Natural killer cell (primary cell): ENCODE measurements at regions not wholly inside any gene's neighbourhood (a gene's known extent, or its start where the extent isn't known, plus 50 kb on each side); places are given as distances from the start of the nearest gene placed in this dataset.

Source experiments
- ATAC-seq, 3 donors: fragments of 150-1000 bp in 2 of 3; fragments of 200-7000 bp in 1 of 3; cut with Tn5 transposase; 1 replicate in 1 of 3; 2 replicates in 2 of 3; pipeline ENCODE4 v1.10.0; 2021; ENCODE audit warnings: mild to moderate bottlenecking in 2 of 3, moderate library complexity in 2 of 3
- DNase-seq, 2 donors: peaks; one replicate each; pipeline versions ENCODE4 v3.0.0 to v3.0.0-alpha.2; 2013 to 2021; ENCODE audit warnings: mixed read lengths in 1 of 2
- H3K27ac ChIP-seq: one replicate; pipeline ENCODE4 v1.5.1; 2013; ENCODE audit warnings: mild to moderate bottlenecking, low read length
- H3K27me3 ChIP-seq: one replicate; pipeline ENCODE4 v1.6.1; 2013; ENCODE audit warnings: low read length; ENCODE audit not compliant: control insufficient read depth, insufficient read depth
- H3K36me3 ChIP-seq: one replicate; pipeline ENCODE4 v1.6.1; 2013; ENCODE audit warnings: low read length; ENCODE audit not compliant: control insufficient read depth, insufficient read depth
- H3K4me1 ChIP-seq: one replicate; pipeline ENCODE4 v1.6.1; 2013; ENCODE audit warnings: low read length; ENCODE audit not compliant: control insufficient read depth, insufficient read depth
- H3K4me3 ChIP-seq: one replicate; pipeline ENCODE4 v1.5.1; 2013; ENCODE audit warnings: low read length
- H3K9me3 ChIP-seq: one replicate; pipeline ENCODE4 v1.6.1; 2013; ENCODE audit warnings: low read length; ENCODE audit not compliant: control insufficient read depth, insufficient read depth
- H3K27ac Mint-ChIP-seq, 2 donors: one replicate each; pipeline ENCODE4 v1.8.0; 2022; ENCODE audit warnings: mild to moderate bottlenecking in 2 of 2, mixed read lengths in 2 of 2, moderate library complexity in 1 of 2
- H3K27me3 Mint-ChIP-seq, 2 donors: one replicate each; pipeline ENCODE4 v1.8.0; 2022; ENCODE audit warnings: low read depth in 2 of 2, mixed read lengths in 2 of 2
- H3K36me3 Mint-ChIP-seq: one replicate; pipeline ENCODE4 v1.8.0; 2022; ENCODE audit warnings: mixed read lengths
- H3K4me1 Mint-ChIP-seq, 2 donors: one replicate each; pipeline ENCODE4 v1.8.0; 2022; ENCODE audit warnings: mixed read lengths in 2 of 2
- H3K4me3 Mint-ChIP-seq: one replicate; pipeline ENCODE4 v1.8.0; 2022; ENCODE audit warnings: mild to moderate bottlenecking, moderate library complexity, mixed read lengths
- H3K9me3 Mint-ChIP-seq, 2 donors: one replicate each; pipeline ENCODE4 v1.8.0; 2022; ENCODE audit warnings: mixed read lengths in 2 of 2
- WGBS: methylation state at CpG from one replicate; pipeline ENCODE4 v1.1.7; 2013; ENCODE audit warnings: missing lambda C conversion rate; ENCODE audit not compliant: insufficient coverage; 5-methylcytosine and 5-hydroxymethylcytosine counted together
- intact Hi-C: fragments of 100-400 bp; cut with micrococcal nuclease; formaldehyde crosslinking; loops from one replicate; pipeline ENCODE4 v1.14.2; 2022
- TF ChIP-seq, protein P1 (sequence below): fragments of 200-600 bp; IDR thresholded peaks from one replicate; pipeline ENCODE4 v1.8.0; 2022; ENCODE audit warnings: antibody characterized with exemption

DNA sequence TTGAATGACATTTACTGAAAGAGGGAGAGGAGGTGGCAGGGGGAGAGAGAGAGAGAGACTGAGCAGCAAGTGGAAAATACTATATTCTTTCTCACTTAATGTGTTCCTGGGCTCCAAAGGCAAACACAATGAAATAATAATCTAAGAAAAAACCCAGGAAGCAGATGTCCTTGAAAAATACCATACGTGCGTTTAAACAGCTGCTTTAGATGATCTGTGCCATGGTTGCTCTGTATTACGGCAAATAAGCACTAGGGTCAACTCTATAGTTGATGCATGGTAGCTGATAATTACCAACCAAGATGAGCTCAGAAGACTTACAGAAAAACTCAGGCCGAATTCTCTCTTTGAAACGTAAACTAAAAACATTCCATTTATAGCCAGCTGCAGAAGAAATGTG is 410.3 kb upstream of the TBL1XR1 start:
- DNase-seq: no peak
- H3K4me1 Mint-ChIP-seq: peaks cover 13 to 23% of the 10 kb centered on the region in 2 donors
- Histone ChIP-seq H3K9me3 (no peaks in the 10 kb centered on the region), H3K36me3 (no peaks in the 10 kb centered on the region), H3K27me3 (no peaks in the 10 kb centered on the region), H3K27ac (no peak overlapping the region), H3K4me3 (no peak overlapping the region), H3K4me1 (peaks cover 5% of the 10 kb centered on the region)
- no peak overlapping the region for H3K27ac Mint-ChIP-seq
- H3K4me3 Mint-ChIP-seq: no peak overlapping the region
- TF ChIP-seq, protein P1, sequence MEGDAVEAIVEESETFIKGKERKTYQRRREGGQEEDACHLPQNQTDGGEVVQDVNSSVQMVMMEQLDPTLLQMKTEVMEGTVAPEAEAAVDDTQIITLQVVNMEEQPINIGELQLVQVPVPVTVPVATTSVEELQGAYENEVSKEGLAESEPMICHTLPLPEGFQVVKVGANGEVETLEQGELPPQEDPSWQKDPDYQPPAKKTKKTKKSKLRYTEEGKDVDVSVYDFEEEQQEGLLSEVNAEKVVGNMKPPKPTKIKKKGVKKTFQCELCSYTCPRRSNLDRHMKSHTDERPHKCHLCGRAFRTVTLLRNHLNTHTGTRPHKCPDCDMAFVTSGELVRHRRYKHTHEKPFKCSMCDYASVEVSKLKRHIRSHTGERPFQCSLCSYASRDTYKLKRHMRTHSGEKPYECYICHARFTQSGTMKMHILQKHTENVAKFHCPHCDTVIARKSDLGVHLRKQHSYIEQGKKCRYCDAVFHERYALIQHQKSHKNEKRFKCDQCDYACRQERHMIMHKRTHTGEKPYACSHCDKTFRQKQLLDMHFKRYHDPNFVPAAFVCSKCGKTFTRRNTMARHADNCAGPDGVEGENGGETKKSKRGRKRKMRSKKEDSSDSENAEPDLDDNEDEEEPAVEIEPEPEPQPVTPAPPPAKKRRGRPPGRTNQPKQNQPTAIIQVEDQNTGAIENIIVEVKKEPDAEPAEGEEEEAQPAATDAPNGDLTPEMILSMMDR: no peak
- H3K27me3 Mint-ChIP-seq: no peaks in the 10 kb centered on the region
- WGBS: 98% methylated on average over 5 of the region's 5 CpGs
- intact Hi-C loops: no loop called here
- no peaks in the 10 kb centered on the region for H3K9me3 Mint-ChIP-seq
- H3K36me3 Mint-ChIP-seq: no peaks in the 10 kb centered on the region
- ATAC-seq: no peak

DNA sequence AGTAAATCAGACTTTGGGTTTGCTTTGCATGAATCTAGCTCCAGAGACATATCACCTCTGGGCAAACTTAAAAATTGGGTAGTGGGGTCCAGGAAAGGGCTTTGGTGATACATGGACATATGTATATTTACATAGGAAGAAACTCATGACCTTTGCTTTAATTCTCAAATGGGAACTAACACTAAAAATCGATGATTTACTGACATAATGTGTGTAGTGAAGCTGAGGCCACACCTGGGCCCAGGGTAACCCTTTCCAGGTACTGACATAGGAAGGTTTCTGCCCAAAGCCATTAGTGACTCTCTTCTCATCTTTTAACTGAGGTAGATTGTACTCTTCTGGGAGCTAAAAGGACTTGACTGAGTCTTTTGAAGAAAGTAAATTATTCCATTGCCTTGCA is 411.2 kb upstream of the TBL1XR1 start:
- Histone ChIP-seq H3K4me1 (no peaks in the 10 kb centered on the region), H3K4me3 (no peak overlapping the region), H3K27ac (no peak overlapping the region), H3K27me3 (no peaks in the 10 kb centered on the region), H3K9me3 (no peaks in the 10 kb centered on the region), H3K36me3 (no peaks in the 10 kb centered on the region)
- intact Hi-C loops: no loop called here
- Mint-ChIP-seq H3K27me3 (no peaks in the 10 kb centered on the region), H3K27ac (no peak overlapping the region), H3K4me3 (no peak overlapping the region), H3K4me1 (peaks cover 4 to 14% of the 10 kb centered on the region in 2 donors), H3K9me3 (no peaks in the 10 kb centered on the region), H3K36me3 (no peaks in the 10 kb centered on the region)
- TF ChIP-seq, protein P1: no peak
- DNase-seq: no peak
- WGBS: 100% methylated on average over 1 of the region's 1 CpG
- ATAC-seq: no peak

DNA sequence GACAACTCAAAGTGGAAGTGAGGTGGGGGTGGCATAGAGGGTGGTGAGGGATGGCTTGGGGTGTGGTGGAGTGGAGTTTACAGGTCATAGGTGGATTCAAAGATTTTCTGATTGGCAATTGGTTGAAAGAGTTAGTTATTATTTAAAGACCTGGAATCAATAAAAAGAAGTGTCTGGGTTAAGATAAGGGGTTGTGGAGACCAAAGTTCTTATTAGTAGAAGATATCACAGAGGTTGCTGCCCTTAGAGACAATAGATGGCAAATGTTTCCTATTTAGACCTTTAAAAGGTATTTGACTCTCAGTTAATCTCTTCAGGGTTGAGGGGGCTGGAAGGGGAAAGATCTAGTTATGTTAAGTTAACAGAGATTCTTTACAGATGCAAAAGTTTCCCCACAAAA is 412.3 kb upstream of the TBL1XR1 start:
- intact Hi-C loops: no loop called here
- TF ChIP-seq, protein P1: no peak
- peaks cover 0 to 3% of the 10 kb centered on the region in 2 donors for H3K9me3 Mint-ChIP-seq
- no peaks in the 10 kb centered on the region for H3K36me3 Mint-ChIP-seq
- no peaks in the 10 kb centered on the region for H3K4me1 ChIP-seq
- DNase-seq: no peak
- H3K4me3 Mint-ChIP-seq: no peak overlapping the region
- H3K4me1 Mint-ChIP-seq: peaks cover 0 to 11% of the 10 kb centered on the region in 2 donors
- no peak for ATAC-seq
- H3K4me3 ChIP-seq: no peak overlapping the region
- H3K36me3 ChIP-seq: no peaks in the 10 kb centered on the region
- H3K27ac ChIP-seq: no peak overlapping the region
- no peaks in the 10 kb centered on the region for H3K27me3 ChIP-seq
- no peaks in the 10 kb centered on the region for H3K9me3 ChIP-seq
- H3K27me3 Mint-ChIP-seq: no peaks in the 10 kb centered on the region
- no peak overlapping the region for H3K27ac Mint-ChIP-seq

DNA sequence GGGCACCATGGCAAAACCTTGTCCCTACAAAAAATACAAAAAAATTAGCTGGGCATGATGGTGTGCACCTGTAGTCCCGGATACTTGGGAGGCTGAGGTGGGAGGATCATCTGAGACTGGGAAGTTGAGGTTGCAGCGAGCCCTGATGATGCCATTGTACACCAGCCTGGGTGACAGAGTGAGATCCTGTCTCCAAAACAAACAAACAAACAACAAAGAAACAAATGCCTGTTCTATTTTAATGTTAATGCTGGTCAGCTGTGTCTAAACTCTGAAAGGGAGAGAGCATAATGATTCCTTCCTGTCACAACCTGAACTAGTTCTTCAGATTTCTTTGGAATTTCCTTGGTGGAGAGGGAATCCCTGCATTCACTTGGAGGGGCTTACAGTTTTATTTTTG is 413.0 kb upstream of the TBL1XR1 start:
- Mint-ChIP-seq H3K9me3 (peaks cover 0 to 3% of the 10 kb centered on the region in 2 donors), H3K4me1 (peaks cover 0 to 10% of the 10 kb centered on the region in 2 donors), H3K36me3 (no peaks in the 10 kb centered on the region), H3K4me3 (no peak overlapping the region), H3K27me3 (no peaks in the 10 kb centered on the region), H3K27ac (no peak overlapping the region)
- intact Hi-C loops: no loop called here
- WGBS: 49% methylated on average over 2 of the region's 2 CpGs
- Histone ChIP-seq H3K27me3 (no peaks in the 10 kb centered on the region), H3K4me1 (no peaks in the 10 kb centered on the region), H3K36me3 (no peaks in the 10 kb centered on the region), H3K4me3 (no peak overlapping the region), H3K9me3 (no peaks in the 10 kb centered on the region), H3K27ac (no peak overlapping the region)
- ATAC-seq: no peak
- TF ChIP-seq, protein P1: no peak
- no peak for DNase-seq
